ENCODE measurements at regions not wholly inside any gene's neighbourhood (a gene's known extent, or its start where the extent isn't known, plus 50 kb on each side); places are given as distances from the start of the nearest gene placed in this dataset.

DNA sequence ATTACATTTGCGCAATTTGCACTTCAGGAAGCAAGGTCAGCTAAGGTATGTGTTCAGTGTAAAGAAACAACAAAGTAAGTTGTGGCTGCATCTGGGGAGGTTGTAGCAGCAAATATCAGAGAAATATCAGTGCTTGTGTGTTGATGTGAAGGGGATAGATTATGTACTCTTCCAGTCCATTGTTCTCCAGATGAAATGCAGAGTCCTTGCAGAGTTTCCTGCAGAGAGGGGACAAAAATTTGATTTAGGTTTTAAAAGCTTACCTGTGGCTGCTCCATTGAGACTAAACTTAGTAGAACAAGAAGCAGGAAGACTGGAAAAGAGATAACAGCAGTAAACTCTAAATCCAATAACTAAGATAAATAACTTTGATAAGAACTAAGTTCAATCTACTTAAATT is 952.2 kb downstream of the CDH18 start:
- no CpG with 5 or more reads among the region's 1 CpG for WGBS (ENCODE audit: extremely low coverage, insufficient read length, low lambda C conversion rate)
- no peak overlapping the region for H3K18ac ChIP-seq (ENCODE audit: insufficient read length, low read depth, low read length)
- Mint-ChIP-seq H3K27me3 (ENCODE audit: low read depth) (no peaks in the 10 kb centered on the region), H3K36me3 (ENCODE audit: insufficient read depth in 1 of 3, low read depth in 3 of 3) (no peaks in the 10 kb centered on the region; a peak in 1 of 7 replicates), H3K4me3 (peak overlapping the region in 1 of 2 experiments; percentile 3; a peak in 2 of 5 replicates), H3K27ac (peak overlapping the region; percentile 11 to 50 (median 47); a peak in 6 of 7 replicates), H3K4me1 (peaks cover 30 to 37% of the 10 kb centered on the region in 2 experiments), H3K9me3 (peaks cover 0 to 2% of the 10 kb centered on the region in 2 experiments; a peak in 1 of 5 replicates)
- no peak overlapping the region for H3K14ac ChIP-seq (ENCODE audit: insufficient read depth, low read length)
- H2BK5ac ChIP-seq (ENCODE audit: insufficient read length, low read length): no peak overlapping the region
- peak overlapping the region; percentile 24 for H3K4me2 ChIP-seq (ENCODE audit: insufficient read depth, insufficient read length, low read length)
- no peaks in the 10 kb centered on the region for H3K79me2 ChIP-seq (ENCODE audit: insufficient read depth, low read length)
- TF ChIP-seq, protein P1, sequence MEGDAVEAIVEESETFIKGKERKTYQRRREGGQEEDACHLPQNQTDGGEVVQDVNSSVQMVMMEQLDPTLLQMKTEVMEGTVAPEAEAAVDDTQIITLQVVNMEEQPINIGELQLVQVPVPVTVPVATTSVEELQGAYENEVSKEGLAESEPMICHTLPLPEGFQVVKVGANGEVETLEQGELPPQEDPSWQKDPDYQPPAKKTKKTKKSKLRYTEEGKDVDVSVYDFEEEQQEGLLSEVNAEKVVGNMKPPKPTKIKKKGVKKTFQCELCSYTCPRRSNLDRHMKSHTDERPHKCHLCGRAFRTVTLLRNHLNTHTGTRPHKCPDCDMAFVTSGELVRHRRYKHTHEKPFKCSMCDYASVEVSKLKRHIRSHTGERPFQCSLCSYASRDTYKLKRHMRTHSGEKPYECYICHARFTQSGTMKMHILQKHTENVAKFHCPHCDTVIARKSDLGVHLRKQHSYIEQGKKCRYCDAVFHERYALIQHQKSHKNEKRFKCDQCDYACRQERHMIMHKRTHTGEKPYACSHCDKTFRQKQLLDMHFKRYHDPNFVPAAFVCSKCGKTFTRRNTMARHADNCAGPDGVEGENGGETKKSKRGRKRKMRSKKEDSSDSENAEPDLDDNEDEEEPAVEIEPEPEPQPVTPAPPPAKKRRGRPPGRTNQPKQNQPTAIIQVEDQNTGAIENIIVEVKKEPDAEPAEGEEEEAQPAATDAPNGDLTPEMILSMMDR (conservative IDR thresholded peaks at IDR 0.05): no peak
- H3K9ac ChIP-seq (ENCODE audit: extremely low read depth, insufficient read length, low read length): no peak overlapping the region
- H3K23me2 ChIP-seq (ENCODE audit: insufficient read length, low read depth, low read length, poor library complexity, severe bottlenecking): no peaks in the 10 kb centered on the region
- H4K20me1 ChIP-seq (ENCODE audit: control insufficient read depth, insufficient read depth, insufficient read length): no peaks in the 10 kb centered on the region
- H2BK120ac ChIP-seq (ENCODE audit: low read depth, low read length, poor library complexity, severe bottlenecking): no peak overlapping the region
- no peak overlapping the region for H2BK15ac ChIP-seq (ENCODE audit: low read depth, low read length)
- peak overlapping the region; percentile 33 for H3K27ac ChIP-seq (ENCODE audit: insufficient read length, low read depth, low read length)
- no peak overlapping the region for H2BK12ac ChIP-seq (ENCODE audit: insufficient read length, low read depth, low read length)
- no peak overlapping the region for H3K23ac ChIP-seq (ENCODE audit: insufficient read length, low read depth, low read length)
- no peak overlapping the region for H4K8ac ChIP-seq (replicated peaks; ENCODE audit: insufficient read length, low read depth, low read length)
- no peaks in the 10 kb centered on the region for H3K27me3 ChIP-seq (ENCODE audit: insufficient read depth, low read length)
- H3K4me1 ChIP-seq (ENCODE audit: insufficient read depth, low read length): 0 out of 2 replicates have a peak, but pooled peaks cover 2% of the 10 kb centered on the region
- H2AK5ac ChIP-seq (ENCODE audit: insufficient read length, low read length): no peak overlapping the region
- no peak overlapping the region for H2BK20ac ChIP-seq (ENCODE audit: low read depth, low read length, poor library complexity, severe bottlenecking)
- no peaks in the 10 kb centered on the region for H3K79me1 ChIP-seq (ENCODE audit: insufficient read depth, low read depth, low read length, poor library complexity, severe bottlenecking)
- no peak overlapping the region for H4K91ac ChIP-seq (ENCODE audit: insufficient read length, low read depth, low read length)
- H4K5ac ChIP-seq (ENCODE audit: insufficient read length, low read depth, low read length): no peak overlapping the region
- H3K4ac ChIP-seq (ENCODE audit: low read depth, low read length): no peak overlapping the region
- H3K9me3 ChIP-seq (ENCODE audit: control insufficient read depth, low read depth, low read length): no peaks in the 10 kb centered on the region
- DNase-seq: no peak
- no peak overlapping the region for H2AFZ ChIP-seq (ENCODE audit: low read length)
- H3K56ac ChIP-seq (ENCODE audit: insufficient read length, low read depth, low read length): no peak overlapping the region
- H3T11ph ChIP-seq (ENCODE audit: low read length): no peak overlapping the region

Measured in H9 (cell line).